ENCODE measurements at regions not wholly inside any gene's neighbourhood (a gene's known extent, or its start where the extent isn't known, plus 50 kb on each side); places are given as distances from the start of the nearest gene placed in this dataset.

GRCh38 chr18:5618047-5618688 is 74.4 kb upstream of the EPB41L3 start:
- TF ChIP-seq CTCF (conservative IDR thresholded peaks at IDR 0.05; ENCODE audit: low read length) (no peak), EZH2phosphoT487 (IDR thresholded peaks at IDR 0.05; ENCODE audit: borderline replicate concordance, low read depth, low read length) (no peak)
